T-helper 1 cell treated with Interleukin-12 subunit alpha and Interleukin-12 subunit beta and Interleukin-4 antibody, amounts not matched to agents 30 ng/mL and 1 ng/mL, for 36 hours (primary cell): ENCODE measurements at regions not wholly inside any gene's neighbourhood (a gene's known extent, or its start where the extent isn't known, plus 50 kb on each side); places are given as distances from the start of the nearest gene placed in this dataset.
"Not testable (repeated sequence)": the region's sequence is repeated elsewhere in the genome, so short reads cannot be mapped to it uniquely, and the experiment has no call there.

Experiments used
- intact Hi-C: fragments of 100-400 bp; cut with micrococcal nuclease; formaldehyde crosslinking; loops from one replicate; pipeline ENCODE4 v1.15.1; 2024

GRCh38 chr13:50404116-50404515 lies 388.9 kb downstream of the KCNRG start:
- intact Hi-C loops = no loop called here

- intact Hi-C loops = no loop called here
Observed at GRCh38 chr13:50404769-50405168, 389.5 kb downstream of the KCNRG start.

- intact Hi-C loops = no loop called here
Observed at GRCh38 chr13:50406831-50407230, 391.6 kb downstream of the KCNRG start.

GRCh38 chr13:50408068-50408467 lies 392.8 kb downstream of the KCNRG start:
- intact Hi-C loops = no loop called here

GRCh38 chr13:50409220-50409619 lies 394.0 kb downstream of the KCNRG start:
- intact Hi-C loops = no loop called here

- intact Hi-C loops = no loop called here
Observed at GRCh38 chr13:50410921-50411746, 395.9 kb downstream of the KCNRG start.

- intact Hi-C loops = no loop called here
Observed at GRCh38 chr13:50412046-50412617, 396.9 kb downstream of the KCNRG start.

- intact Hi-C loops = loop anchor here (5.0 kb wide), 1 partner anchor 498 kb away; no protein-coding TSS in a partner anchor
Observed at GRCh38 chr13:50414640-50415039, 399.4 kb downstream of the KCNRG start.

GRCh38 chr13:50415428-50415827 lies 400.2 kb downstream of the KCNRG start:
- intact Hi-C loops = loop anchor here (5.0 kb wide), 1 partner anchor 497 kb away; no protein-coding TSS in a partner anchor

- intact Hi-C loops = loop anchor here (5.0 kb wide), 1 partner anchor 495 kb away; no protein-coding TSS in a partner anchor
Observed at GRCh38 chr13:50417597-50417996, 402.4 kb downstream of the KCNRG start.

GRCh38 chr13:50419331-50419865 lies 404.2 kb downstream of the KCNRG start:
- intact Hi-C loops = loop anchor here (5.0 kb wide), 1 partner anchor 493 kb away; no protein-coding TSS in a partner anchor

- intact Hi-C loops = loop anchor here (5.0 kb wide), 1 partner anchor 492 kb away; no protein-coding TSS in a partner anchor
Observed at GRCh38 chr13:50419896-50420295, 404.7 kb downstream of the KCNRG start.

GRCh38 chr13:50420718-50421472 lies 405.7 kb downstream of the KCNRG start:
- intact Hi-C loops = no loop called here

- intact Hi-C loops = no loop called here
Observed at GRCh38 chr13:50421473-50422130, 406.4 kb downstream of the KCNRG start.

- intact Hi-C loops = no loop called here
Observed at GRCh38 chr13:50422181-50423148, 407.2 kb downstream of the KCNRG start.

GRCh38 chr13:50424993-50425392 lies 409.7 kb downstream of the KCNRG start:
- intact Hi-C loops = no loop called here

- intact Hi-C loops = no loop called here
Observed at GRCh38 chr13:50425772-50426171, 410.5 kb downstream of the KCNRG start.

GRCh38 chr13:50426927-50427326 lies 411.7 kb downstream of the KCNRG start:
- intact Hi-C loops = no loop called here

GRCh38 chr13:50427511-50427910 lies 412.3 kb downstream of the KCNRG start:
- intact Hi-C loops = not testable (repeated sequence)
